ENCODE measurements at regions not wholly inside any gene's neighbourhood (a gene's known extent, or its start where the extent isn't known, plus 50 kb on each side); places are given as distances from the start of the nearest gene placed in this dataset.

- H3K9me1 ChIP-seq (ENCODE audit: control insufficient read depth, extremely low read depth, insufficient read depth, low read length): no peaks in the 10 kb centered on the region
- no peaks in the 10 kb centered on the region for H4K20me1 ChIP-seq (ENCODE audit: control insufficient read depth, extremely low read depth, insufficient read depth, low read length)
- TF ChIP-seq, protein P1, sequence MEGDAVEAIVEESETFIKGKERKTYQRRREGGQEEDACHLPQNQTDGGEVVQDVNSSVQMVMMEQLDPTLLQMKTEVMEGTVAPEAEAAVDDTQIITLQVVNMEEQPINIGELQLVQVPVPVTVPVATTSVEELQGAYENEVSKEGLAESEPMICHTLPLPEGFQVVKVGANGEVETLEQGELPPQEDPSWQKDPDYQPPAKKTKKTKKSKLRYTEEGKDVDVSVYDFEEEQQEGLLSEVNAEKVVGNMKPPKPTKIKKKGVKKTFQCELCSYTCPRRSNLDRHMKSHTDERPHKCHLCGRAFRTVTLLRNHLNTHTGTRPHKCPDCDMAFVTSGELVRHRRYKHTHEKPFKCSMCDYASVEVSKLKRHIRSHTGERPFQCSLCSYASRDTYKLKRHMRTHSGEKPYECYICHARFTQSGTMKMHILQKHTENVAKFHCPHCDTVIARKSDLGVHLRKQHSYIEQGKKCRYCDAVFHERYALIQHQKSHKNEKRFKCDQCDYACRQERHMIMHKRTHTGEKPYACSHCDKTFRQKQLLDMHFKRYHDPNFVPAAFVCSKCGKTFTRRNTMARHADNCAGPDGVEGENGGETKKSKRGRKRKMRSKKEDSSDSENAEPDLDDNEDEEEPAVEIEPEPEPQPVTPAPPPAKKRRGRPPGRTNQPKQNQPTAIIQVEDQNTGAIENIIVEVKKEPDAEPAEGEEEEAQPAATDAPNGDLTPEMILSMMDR (optimal IDR thresholded peaks at IDR 0.05 in 1 of 3, IDR thresholded peaks at IDR 0.05 in 1 of 3, conservative IDR thresholded peaks at IDR 0.05 in 1 of 3; ENCODE audit: extremely low read depth in 1 of 3, insufficient read depth in 2 of 3, low read length in 3 of 3): no peak
- no peak for TF ChIP-seq EZH2 (IDR thresholded peaks at IDR 0.05; ENCODE audit: low read length)
- H3K4me1 ChIP-seq (ENCODE audit: control insufficient read depth, extremely low read depth, insufficient read depth, low read length): no peaks in the 10 kb centered on the region
- H3K79me2 ChIP-seq (ENCODE audit: control insufficient read depth, insufficient read depth, low read length): no peaks in the 10 kb centered on the region
- no peak overlapping the region for H3K4me3 ChIP-seq (ENCODE audit: control insufficient read depth in 2 of 3, extremely low read depth in 1 of 3, insufficient read depth in 2 of 3, low read depth in 1 of 3, low read length in 3 of 3)
- no peaks in the 10 kb centered on the region for H3K36me3 ChIP-seq (ENCODE audit: control insufficient read depth in 2 of 2, extremely low read depth in 1 of 2, insufficient read depth in 2 of 2, low read length in 2 of 2)
- FAIRE-seq (no peak), DNase-seq (ENCODE audit: low read depth, low spot score) (no peak)
- dilution Hi-C loops (cut with MboI; ENCODE audit: extremely low pct_ligation_motif_present, low sequenced_read_pairs): no loop called here
- no peak overlapping the region for H3K27ac ChIP-seq (ENCODE audit: control insufficient read depth, insufficient read depth, low read length)
- H3K9ac ChIP-seq (ENCODE audit: control insufficient read depth, extremely low read depth, insufficient read depth, low read length): no peak overlapping the region
- no peaks in the 10 kb centered on the region for H3K27me3 ChIP-seq (ENCODE audit: control insufficient read depth, extremely low read depth, insufficient read depth, low read length)
- H3K9me3 ChIP-seq (ENCODE audit: control insufficient read depth, low read depth, low read length): no peaks in the 10 kb centered on the region
- no peak overlapping the region for H2AFZ ChIP-seq (ENCODE audit: control insufficient read depth, low read length)
- no peak overlapping the region for H3K4me2 ChIP-seq (ENCODE audit: control insufficient read depth, extremely low read depth, insufficient read depth, low read depth, low read length)
Measured at GRCh38 chr11:109772892-109773291, 320.3 kb upstream of the ZC3H12C start.

GRCh38 chr11:109775686-109776085, 317.5 kb upstream of the ZC3H12C start:
- Histone ChIP-seq H3K4me1 (ENCODE audit: control insufficient read depth, extremely low read depth, insufficient read depth, low read length) (no peaks in the 10 kb centered on the region), H3K27me3 (ENCODE audit: control insufficient read depth, extremely low read depth, insufficient read depth, low read length) (no peaks in the 10 kb centered on the region), H2AFZ (ENCODE audit: control insufficient read depth, low read length) (no peak overlapping the region), H3K36me3 (ENCODE audit: control insufficient read depth in 2 of 2, extremely low read depth in 1 of 2, insufficient read depth in 2 of 2, low read length in 2 of 2) (no peaks in the 10 kb centered on the region), H3K4me2 (ENCODE audit: control insufficient read depth, extremely low read depth, insufficient read depth, low read depth, low read length) (no peak overlapping the region), H4K20me1 (ENCODE audit: control insufficient read depth, extremely low read depth, insufficient read depth, low read length) (no peaks in the 10 kb centered on the region), H3K79me2 (ENCODE audit: control insufficient read depth, insufficient read depth, low read length) (no peaks in the 10 kb centered on the region), H3K4me3 (ENCODE audit: control insufficient read depth in 2 of 3, extremely low read depth in 1 of 3, insufficient read depth in 2 of 3, low read depth in 1 of 3, low read length in 3 of 3) (no peak overlapping the region), H3K27ac (ENCODE audit: control insufficient read depth, insufficient read depth, low read length) (no peak overlapping the region), H3K9ac (ENCODE audit: control insufficient read depth, extremely low read depth, insufficient read depth, low read length) (no peak overlapping the region), H3K9me1 (ENCODE audit: control insufficient read depth, extremely low read depth, insufficient read depth, low read length) (no peaks in the 10 kb centered on the region), H3K9me3 (ENCODE audit: control insufficient read depth, low read depth, low read length) (no peaks in the 10 kb centered on the region)
- DNase-seq (ENCODE audit: low read depth, low spot score): no peak
- no peak for TF ChIP-seq EZH2 (IDR thresholded peaks at IDR 0.05; ENCODE audit: low read length)
- TF ChIP-seq, protein P1 (optimal IDR thresholded peaks at IDR 0.05 in 1 of 3, IDR thresholded peaks at IDR 0.05 in 1 of 3, conservative IDR thresholded peaks at IDR 0.05 in 1 of 3; ENCODE audit: extremely low read depth in 1 of 3, insufficient read depth in 2 of 3, low read length in 3 of 3): no peak
- no peak for FAIRE-seq
- dilution Hi-C loops (cut with MboI; ENCODE audit: extremely low pct_ligation_motif_present, low sequenced_read_pairs): no loop called here
